Activated T-cell treated with anti-CD3 and anti-CD28 coated beads, Interleukin-2, amount 50 U/mL, for 48 hours (primary cell): ENCODE measurements at regions not wholly inside any gene's neighbourhood (a gene's known extent, or its start where the extent isn't known, plus 50 kb on each side); places are given as distances from the start of the nearest gene placed in this dataset.
A peak's percentile ranks its signal among the peaks of the same experiment; 100 is the strongest.
"Not testable (repeated sequence)": the region's sequence is repeated elsewhere in the genome, so short reads cannot be mapped to it uniquely, and the experiment has no call there.

Experiments used
- DNase-seq, 2 experiments: peaks; one replicate each; pipeline ENCODE4 v3.0.0-alpha.2; 2020

DNA sequence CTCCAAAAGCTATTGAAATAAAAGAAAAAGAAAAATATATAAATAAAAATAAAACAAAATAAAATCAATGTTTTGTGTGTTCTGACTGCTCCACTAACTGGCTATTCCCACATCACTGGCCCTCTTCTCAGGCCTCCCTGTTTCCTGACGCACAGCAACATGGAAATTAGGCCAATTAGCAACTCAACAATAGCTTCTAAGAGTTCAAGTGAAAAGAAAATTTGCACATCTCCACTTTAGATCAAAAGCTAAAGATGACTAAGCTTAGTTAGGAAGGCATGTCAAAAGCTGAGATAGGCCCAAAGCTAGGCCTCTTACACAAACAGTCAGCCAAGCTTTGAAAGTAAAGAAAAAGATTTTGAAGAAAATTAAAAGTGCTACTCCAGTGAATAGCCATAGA lies 200.8 kb downstream of the DUSP6 start:
- no peak for DNase-seq

DNA sequence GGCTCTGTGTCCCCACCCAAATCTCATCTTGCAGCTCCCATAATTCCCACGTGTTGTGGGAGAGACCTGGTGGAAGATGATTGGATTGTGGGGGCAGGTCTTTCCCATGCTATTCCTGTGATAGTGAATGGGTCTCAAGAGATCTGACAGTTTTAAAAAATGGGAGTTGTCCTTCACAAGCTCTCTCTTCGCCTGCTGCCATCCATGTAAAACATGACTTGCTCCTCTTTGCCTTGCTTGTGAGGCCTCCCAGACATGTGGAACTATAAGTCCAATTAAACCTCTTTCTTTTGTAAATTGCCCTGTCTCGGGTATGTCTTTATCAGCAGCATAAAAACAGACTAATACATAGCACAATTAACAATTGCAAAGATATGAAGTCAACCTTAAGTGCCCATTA lies 201.5 kb downstream of the DUSP6 start:
- DNase-seq, result not testable (repeated sequence)

DNA sequence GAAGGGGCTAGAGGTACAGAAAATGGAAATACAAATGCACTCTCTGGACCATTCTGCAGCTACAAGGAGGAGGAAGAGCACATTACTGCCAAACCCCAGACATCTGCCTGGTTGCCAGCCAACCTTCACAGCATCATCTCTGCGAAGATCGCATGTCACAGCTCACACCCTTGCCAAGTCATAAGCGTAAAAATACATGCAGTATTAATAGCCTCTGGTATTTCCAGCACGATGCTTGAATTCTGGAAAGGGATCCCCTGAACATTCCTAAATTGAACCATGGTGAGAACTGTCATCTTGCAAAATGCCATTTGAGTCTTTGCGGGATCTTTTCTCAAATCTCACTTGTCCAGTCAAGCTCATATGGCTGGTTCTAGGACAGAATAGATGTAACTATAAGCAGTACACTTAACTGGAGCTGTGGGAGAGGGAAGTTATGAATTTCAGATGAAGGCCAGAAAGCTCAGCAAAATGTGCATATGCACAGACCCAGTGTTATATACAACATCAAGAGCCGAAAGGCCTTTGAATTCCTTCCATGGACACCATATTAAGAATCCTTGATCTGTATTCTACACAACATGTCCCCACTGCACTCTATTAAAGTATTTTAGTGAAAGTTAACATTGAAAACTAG lies 211.6 kb downstream of the DUSP6 start:
- no peak for DNase-seq

DNA sequence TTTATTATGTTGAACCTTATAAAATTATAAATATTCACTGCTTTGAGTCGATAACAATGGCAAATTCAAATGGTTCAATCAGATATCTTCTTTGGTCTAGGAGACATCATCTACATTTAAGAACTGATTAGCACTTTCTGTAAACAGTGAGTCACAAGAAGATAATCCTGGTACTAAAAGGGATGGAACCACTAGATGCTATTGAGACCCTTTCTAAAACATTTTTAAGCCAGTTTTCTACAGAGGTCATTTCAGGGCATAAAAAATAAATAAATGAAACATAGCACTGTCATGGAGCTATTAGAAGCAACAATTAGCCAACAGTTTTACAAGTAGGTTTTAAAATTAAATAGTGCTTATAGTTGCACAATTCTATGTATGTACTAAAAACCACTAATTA lies 212.2 kb downstream of the DUSP6 start:
- DNase-seq, result no peak

DNA sequence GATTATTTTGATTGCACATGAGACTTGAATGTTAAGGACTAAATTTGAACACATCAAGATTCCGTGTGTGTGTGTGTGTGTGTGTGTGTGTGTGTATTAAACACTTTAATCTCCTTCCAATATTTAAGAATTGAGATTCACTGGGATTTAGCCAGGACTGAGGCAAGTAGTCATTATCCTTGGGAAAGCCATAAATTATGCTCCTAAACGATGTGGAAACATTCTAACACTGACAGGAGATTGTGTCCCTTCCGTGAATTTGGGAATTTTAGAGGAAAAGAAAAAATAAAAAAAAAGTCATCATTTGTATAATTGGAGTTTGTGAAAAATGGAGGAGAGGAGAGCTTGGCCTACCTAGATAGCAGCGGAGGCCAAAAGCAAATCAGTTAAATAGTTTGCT lies 212.9 kb downstream of the DUSP6 start:
- DNase-seq, result no peak

DNA sequence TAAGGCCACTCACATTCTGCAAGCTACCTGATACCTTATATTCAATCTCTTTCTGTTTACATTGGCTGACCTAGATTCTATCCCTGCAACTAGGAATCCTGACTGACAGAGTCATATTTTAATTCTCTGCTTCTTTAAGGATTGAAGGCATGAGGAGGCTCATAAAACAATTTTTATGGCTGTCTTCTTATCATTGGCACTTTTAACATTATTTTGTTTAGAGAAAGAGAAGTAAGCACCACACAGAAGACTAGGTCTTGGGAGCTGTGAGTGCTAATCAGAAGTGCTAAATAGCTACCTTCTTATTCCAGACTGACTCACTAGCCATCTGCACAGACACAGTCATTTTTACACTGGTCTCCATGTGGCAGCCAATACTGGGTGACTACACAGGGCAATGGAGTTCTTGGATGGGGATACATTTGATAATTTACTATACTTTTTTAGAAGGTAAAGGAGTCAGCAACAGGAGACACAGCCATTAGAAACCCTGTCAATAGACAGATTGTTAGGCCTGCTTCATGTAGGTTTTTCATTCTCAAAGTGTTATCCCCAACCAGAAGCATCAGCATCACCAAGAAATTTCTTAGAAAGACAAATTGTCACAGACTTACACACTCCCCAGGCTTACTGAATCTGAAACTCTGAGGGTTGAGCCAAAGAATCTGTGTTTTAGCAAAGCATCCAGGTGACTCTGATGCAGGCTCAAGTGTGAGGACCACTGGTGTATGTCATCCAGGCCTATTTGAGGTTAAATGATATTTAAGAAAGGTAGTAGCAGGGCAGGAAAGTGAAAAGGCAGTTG lies 214.1 kb downstream of the DUSP6 start:
- DNase-seq, result peak; percentile 27 to 47

DNA sequence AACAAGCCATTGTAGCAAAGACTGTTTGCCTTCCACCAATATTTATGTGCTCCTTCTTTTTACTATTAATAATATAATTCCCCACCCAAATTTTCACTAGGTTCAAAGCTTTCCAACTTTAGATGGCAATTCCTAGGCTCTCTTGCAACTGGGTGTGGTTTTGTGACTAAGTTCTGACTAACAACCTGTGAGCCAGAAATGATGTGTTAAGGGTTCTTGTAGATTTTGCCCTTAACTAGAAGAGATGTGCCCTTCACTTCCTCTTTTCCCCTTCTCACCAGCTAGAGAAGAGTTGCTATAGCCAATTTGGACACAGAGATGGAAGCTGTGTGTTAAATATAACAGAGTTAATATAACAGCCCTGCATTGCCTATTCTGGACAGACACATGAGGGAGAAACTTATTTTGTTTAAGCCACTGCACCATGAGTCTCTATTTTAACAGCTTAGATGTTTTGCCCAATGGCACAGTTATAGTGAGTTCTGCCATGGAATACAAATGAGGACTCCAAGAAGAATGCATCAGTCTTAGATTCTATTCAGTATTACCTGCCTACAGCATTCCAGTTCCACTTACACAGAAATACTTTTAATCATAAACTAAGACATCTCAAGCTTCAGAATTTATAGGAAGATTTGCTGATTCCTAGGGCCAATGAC lies 216.2 kb downstream of the DUSP6 start:
- no peak for DNase-seq

DNA sequence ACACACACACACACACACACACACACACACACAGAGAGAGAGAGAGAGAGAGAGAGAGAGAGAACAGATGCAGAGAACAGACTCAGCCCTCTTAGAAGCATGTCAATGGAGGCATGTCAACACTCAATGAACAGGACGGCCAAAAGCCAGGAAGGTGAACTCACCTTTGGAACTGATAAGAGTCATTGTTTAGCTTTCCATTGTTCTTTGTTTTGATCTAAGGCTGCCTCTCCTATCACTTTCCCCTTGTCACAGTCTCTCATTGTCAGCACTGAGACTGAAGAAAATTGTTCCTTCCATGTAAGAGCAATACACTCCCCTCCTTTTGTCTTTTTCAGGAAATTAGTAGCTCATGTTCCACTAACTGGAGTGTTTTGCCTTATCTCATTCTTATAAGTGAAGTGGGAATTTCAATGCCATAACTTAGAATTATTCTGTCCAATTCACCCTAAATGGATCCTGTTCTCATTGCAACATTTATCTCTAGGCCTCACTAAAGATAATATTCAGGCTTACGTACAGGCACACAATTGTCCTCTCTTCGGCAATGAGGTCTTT lies 218.0 kb downstream of the DUSP6 start:
- no peak for DNase-seq

DNA sequence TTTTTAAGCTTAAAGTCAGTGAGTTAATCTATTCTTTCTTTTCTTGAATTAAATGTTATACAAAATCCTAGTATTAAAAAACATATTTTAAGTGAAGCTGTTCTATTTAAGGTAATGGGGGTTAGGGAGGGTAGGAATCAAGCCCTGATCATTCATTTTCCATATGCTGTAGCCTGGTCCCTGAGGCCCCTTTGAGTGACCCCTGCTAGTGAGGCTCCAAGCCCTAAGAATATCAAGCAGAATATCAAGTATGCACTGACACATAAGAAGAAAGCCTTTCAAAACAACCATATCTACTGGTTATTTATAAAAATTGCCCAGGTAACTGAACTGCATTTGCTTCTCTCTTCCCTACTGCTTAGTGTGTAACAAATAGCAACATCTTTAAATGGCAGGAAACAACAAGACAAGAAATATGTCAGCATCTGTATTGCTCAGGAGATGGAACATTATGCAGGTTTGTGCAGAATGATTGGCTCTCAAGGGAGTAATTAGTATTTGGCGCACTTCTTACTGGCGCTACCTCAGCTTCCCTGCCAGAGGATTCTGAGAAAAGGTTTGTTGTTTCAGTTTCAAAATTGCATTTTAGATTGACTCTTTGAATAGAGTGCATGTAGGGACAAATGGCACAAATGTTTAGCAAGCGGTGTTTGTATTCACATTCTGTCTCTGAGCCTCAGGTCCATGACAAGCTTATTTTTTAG lies 223.0 kb downstream of the DUSP6 start:
- no peak for DNase-seq

DNA sequence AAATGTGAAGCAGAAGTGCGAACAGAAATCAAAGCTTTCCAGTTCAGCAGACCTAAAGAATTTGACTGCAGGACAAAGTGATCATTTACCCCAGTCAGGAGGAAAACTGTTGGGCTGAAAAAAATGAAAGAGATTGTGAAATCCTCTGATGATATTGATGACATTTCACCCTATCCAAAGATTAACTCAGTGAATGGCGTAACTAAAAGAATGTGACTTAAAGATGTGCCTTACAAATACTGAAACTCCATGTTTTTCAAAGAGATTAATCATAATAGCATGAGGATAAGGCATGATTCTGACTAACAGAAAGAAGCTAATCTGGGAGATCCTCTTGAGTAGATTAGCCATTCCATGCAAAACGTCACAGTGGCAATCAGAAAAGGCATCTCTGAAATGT lies 225.6 kb downstream of the DUSP6 start:
- no peak for DNase-seq

DNA sequence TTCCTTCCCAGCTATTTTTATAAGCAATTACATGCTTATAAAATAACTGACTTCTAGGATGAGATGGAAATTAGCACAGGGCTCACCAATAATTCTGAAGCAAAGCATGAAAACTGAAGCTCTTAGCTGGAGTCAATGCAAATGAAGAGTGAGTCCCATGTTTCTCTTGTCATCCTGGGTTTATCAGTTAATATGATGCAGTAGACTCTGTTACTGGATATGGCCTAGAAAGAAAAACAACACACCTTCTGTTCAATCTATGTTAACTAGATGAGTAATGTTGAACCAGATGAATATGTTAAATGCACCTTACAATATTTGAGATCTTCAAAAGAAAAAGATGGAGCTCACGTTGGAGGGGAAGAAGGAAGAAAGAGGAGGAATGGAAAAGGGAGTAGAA lies 229.4 kb downstream of the DUSP6 start:
- DNase-seq, result no peak

DNA sequence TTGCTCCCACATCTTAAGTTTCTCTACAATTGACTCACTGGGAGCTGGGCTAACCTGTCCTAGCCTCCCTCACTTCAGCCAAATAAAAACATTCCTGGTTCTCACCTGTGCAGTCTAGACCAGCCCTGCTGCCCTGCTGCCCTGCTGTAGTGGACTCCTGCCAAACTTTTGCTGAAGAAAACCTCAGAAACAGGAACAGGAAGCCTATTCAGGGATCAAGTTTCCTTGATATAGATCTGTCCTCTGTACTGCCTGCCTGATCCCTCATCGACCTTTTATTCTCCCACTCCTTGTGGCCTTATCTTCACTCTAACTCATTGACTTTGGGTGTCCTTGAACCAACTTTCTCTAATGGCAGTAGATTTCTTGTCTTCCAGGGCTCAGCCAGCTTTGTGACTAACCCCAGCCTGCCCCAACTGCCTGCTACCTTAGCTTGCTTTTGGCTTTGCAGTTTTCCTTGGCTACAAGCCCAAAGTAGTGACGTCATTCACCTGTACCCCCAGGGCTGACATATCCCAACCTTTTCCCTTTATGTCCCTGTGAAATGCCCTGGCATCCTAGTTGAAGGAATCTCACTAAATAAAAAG lies 234.8 kb downstream of the DUSP6 start:
- DNase-seq, result no peak

DNA sequence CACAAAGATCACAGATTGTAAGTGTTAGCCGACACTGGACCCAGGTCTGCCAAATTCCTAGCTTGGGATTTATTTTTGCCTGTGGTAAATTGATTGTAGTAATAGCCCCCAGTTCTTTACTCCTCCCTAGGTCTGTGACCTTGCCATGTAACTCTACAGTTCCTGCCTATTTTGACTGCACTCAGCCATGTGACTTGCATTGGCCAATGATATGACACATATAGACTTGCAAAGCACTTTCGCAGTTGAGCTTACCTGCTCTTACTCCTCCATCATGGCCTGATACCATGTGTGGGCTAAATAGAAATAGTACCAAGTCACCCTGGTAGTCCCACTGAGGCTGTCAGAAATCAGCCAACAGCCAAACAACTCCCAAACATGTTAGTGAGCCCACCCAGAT lies 240.3 kb downstream of the DUSP6 start:
- DNase-seq, result no peak

DNA sequence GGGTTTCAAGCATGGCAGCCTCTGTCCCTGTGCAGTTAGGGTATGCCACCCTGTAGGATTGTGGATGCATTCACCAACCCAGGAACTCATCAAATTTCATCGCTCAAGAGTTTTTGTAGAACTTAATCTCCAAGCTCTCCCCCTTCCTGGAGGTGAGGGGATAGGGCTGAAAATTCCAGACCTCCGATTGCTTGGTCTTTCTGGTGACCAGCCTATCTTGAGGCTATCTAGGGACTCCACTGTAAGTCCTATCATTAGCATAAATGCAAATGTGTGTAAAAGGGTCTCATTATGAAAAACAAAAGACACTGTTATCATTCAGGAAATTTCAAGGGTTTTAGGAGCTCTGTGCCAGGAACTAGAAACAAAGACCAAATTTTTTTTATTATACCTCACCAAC lies 244.0 kb downstream of the DUSP6 start:
- DNase-seq, result no peak

DNA sequence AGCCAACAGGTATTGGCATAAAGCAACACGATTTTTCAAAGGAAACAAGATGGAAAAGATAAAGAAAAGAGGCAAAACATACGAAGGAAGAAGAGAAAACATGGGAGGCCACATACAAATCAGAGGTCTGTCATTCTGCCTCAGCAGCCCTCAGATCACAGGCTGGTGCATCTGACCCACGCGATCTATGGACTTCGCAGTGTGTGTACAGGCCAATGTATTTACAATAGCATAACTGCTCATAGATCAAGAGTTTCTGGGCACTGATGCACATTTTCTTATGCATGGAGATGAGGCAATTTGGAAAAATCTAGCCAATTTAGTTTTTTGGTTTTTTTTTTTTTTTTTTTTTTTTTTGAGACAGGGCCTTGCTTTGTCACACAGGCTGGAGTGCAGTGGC lies 245.4 kb downstream of the DUSP6 start:
- DNase-seq, result no peak

DNA sequence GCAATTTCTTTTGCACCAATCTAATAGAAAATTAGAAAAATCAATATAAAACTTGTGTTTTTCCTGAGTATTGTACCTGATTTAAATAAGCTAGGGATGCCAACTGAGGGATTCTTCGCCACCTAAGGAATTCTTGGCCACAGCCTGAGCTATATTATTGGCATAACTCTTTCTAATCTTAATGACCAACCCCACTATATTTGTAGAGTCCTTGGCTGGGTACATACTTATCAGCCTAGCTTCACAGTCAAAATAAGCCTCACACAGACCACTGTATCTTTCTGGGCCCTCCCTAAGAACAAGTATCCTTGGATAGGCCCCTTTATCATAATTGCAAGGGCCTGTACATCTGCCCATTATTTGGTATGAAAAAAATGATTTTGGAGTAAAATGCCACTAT lies 247.1 kb downstream of the DUSP6 start:
- no peak for DNase-seq

DNA sequence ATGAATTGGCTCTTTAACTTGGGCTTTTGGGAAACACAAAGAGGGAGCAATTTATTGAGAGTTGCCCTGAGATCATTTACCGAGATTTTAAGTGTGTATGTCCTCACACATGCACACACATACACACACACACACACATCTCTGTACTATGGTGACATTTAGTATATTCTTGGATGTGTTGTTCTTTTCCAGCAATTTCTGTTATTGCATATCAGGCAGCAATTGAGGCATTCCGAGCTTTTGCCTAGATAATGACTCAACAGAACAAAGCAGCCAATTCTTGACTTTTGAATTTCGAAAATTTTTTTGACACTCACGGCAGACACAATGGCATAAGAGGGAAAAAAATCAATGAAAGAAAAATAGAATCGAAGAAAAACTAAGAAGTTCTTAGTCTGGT lies 248.5 kb downstream of the DUSP6 start:
- DNase-seq, result no peak

DNA sequence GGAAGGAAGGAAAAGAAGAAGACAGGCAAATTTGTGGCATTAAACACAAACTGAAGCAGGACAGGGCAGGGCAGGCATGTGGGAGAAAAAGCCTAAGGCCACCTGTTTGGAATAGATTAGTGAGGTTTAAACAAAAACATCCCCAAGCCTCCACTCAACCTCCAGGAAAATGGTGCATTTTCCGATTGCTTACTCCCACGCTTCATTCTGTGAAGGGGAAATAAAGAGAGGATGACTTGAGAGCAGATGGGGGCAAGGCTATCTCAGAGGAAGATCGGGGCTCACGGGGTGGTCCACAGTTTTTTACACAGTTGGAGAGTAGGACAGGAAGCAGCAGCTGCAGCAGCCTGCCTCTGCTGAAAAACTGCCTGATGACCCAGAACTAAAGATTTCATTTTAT lies 250.9 kb downstream of the DUSP6 start:
- DNase-seq, result no peak

DNA sequence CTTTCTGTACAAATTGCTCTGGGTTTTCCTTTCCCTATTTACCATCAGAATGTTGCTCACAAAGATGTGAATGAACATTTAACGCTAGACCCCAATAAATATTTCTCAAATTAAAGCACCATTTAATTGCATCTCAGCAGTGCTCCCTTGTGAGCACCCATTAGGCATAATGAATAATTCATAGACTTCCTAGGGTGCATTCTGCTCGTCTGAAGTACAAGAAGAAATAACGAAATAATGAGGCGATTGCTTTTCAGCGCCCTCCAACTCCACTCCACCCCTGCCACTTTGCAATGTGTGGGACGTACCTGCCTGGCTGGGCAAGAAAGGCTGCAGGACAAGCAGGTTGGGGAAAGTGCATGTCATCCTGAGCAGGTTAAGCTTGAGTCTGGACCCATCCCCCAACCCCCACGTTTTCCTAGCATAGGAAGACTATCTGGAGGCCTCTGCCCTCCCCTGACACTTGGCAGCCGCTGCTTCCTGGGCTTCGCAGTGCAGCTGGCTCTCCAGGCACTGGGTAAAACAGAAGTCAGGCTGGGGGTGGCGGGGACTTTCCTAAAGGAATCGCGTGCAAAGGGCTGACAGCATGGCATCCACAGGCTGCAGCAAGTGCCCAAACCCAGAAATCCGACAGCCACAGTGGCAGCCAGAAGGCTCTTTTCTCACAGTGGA lies 253.7 kb downstream of the DUSP6 start:
- DNase-seq, result no peak

DNA sequence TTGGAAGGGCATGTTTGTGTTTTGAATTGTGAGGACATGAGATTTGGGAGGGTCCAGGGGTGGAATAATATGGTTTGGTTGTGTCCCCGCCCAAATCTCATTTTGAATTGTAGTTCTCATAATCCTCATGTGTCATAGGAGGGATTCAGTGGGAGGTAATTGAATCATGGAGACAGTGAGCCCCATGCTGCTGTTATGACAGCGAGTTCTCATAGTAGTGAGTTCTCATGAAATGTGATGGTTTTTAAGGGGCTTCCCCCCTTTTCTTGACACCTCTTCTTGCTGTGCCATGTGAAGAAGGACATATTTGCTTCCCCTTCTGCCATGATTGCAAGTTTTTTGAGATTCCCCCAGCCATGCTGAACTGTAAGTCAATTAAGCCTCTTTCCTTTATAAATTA lies 260.0 kb downstream of the DUSP6 start:
- DNase-seq, result no peak

DNA sequence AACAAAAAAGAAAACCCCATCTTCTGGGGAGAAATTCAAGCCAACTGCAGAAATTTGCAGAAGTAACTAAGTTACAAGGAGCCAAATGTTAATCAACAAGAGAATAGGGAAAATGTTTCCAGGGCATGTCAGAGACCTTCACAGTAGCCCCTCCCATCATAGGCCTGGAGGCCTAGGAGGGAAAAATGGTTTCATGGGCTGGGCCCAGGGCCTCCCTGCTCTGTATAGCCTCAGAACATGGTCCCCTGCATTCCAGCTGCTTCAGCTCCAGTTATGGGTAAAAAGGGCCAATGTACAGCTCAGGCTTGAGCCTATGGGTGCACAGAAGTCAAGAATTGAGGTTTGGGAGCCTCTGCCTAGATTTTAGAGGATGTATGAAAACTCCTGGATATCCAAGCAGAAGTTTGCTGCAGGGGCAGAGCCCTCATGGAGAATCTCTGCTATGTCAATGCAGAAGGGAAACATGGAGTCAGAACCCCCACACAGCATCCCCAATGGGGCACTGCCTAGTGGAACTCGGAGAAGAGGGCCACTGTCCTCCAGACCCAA lies 260.9 kb downstream of the DUSP6 start:
- DNase-seq, result no peak

DNA sequence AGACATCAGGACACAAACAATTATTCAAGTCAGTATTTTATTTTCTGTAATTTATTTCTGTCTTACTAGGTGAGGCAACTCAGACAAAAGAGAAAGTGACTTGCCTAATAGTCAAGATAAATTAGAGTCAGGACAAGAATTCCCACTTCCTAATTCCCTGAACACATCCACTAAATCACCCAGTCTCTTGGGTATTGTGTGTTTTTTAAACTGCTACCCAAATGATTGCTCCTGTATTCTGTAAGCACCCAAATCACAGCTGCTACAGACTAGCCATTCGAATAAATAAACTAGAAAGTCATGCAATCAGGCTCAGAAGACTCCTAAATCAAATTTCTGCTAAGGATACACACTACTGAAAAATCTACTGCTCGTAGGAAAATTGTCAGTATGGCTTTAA lies 263.0 kb downstream of the DUSP6 start:
- DNase-seq, result no peak
